ENCODE measurements at regions not wholly inside any gene's neighbourhood (a gene's known extent, or its start where the extent isn't known, plus 50 kb on each side); places are given as distances from the start of the nearest gene placed in this dataset.
A peak's percentile ranks its signal among the peaks of the same experiment; 100 is the strongest.
"Not testable (repeated sequence)": the region's sequence is repeated elsewhere in the genome, so short reads cannot be mapped to it uniquely, and the experiment has no call there.

GRCh38 chr18:56316727-56317126 is 321.7 kb downstream of the TXNL1 start:
- DNase-seq (ENCODE audit: low spot score) = no peak

- no peak for DNase-seq (ENCODE audit: low spot score)
Observed at GRCh38 chr18:56315363-56315762, 323.0 kb downstream of the TXNL1 start.

- peak; percentile 16 for DNase-seq (ENCODE audit: low spot score)
Observed at GRCh38 chr18:56314396-56314795, 324.0 kb downstream of the TXNL1 start.

- DNase-seq (ENCODE audit: low spot score) = no peak
Observed at GRCh38 chr18:56312551-56313335, 325.6 kb downstream of the TXNL1 start.

- DNase-seq (ENCODE audit: low spot score) = no peak
Observed at GRCh38 chr18:56309104-56309503, 329.3 kb downstream of the TXNL1 start.

- no peak for DNase-seq (ENCODE audit: low spot score)
Observed at GRCh38 chr18:56307354-56308170, 330.8 kb downstream of the TXNL1 start.

GRCh38 chr18:56306797-56307196 is 331.6 kb downstream of the TXNL1 start:
- DNase-seq (ENCODE audit: low spot score) = no peak

GRCh38 chr18:56305583-56305982 is 332.8 kb downstream of the TXNL1 start:
- no peak for DNase-seq (ENCODE audit: low spot score)

GRCh38 chr18:56302156-56302555 is 336.2 kb downstream of the TXNL1 start:
- DNase-seq (ENCODE audit: low spot score) = no peak

- DNase-seq (ENCODE audit: low spot score) = no peak
Observed at GRCh38 chr18:56299740-56300139, 338.7 kb downstream of the TXNL1 start.

- no peak for DNase-seq (ENCODE audit: low spot score)
Observed at GRCh38 chr18:56298935-56299334, 339.5 kb downstream of the TXNL1 start.

GRCh38 chr18:56296381-56296780 is 342.0 kb downstream of the TXNL1 start:
- DNase-seq (ENCODE audit: low spot score) = no peak

GRCh38 chr18:56294484-56295183 is 343.8 kb downstream of the TXNL1 start:
- no peak for DNase-seq (ENCODE audit: low spot score)

- no peak for DNase-seq (ENCODE audit: low spot score)
Observed at GRCh38 chr18:56291294-56291693, 347.1 kb downstream of the TXNL1 start.

GRCh38 chr18:56289381-56289780 is 349.0 kb downstream of the TXNL1 start:
- DNase-seq (ENCODE audit: low spot score) = no peak

- no peak for DNase-seq (ENCODE audit: low spot score)
Observed at GRCh38 chr18:56286775-56287325, 351.5 kb downstream of the TXNL1 start.

GRCh38 chr18:56285387-56286065 is 352.9 kb downstream of the TXNL1 start:
- no peak for DNase-seq (ENCODE audit: low spot score)

GRCh38 chr18:56284319-56284718 is 354.1 kb downstream of the TXNL1 start:
- no peak for DNase-seq (ENCODE audit: low spot score)

- no peak for DNase-seq (ENCODE audit: low spot score)
Observed at GRCh38 chr18:56283316-56283715, 355.1 kb downstream of the TXNL1 start.

GRCh38 chr18:56282234-56283104 is 355.9 kb downstream of the TXNL1 start:
- no peak for DNase-seq (ENCODE audit: low spot score)

GRCh38 chr18:56279816-56280215 is 358.6 kb downstream of the TXNL1 start:
- DNase-seq (ENCODE audit: low spot score) = not testable (repeated sequence)

All from globus pallidus (tissue), 1 donor.